ENCODE measurements at regions not wholly inside any gene's neighbourhood (a gene's known extent, or its start where the extent isn't known, plus 50 kb on each side); places are given as distances from the start of the nearest gene placed in this dataset.

DNA sequence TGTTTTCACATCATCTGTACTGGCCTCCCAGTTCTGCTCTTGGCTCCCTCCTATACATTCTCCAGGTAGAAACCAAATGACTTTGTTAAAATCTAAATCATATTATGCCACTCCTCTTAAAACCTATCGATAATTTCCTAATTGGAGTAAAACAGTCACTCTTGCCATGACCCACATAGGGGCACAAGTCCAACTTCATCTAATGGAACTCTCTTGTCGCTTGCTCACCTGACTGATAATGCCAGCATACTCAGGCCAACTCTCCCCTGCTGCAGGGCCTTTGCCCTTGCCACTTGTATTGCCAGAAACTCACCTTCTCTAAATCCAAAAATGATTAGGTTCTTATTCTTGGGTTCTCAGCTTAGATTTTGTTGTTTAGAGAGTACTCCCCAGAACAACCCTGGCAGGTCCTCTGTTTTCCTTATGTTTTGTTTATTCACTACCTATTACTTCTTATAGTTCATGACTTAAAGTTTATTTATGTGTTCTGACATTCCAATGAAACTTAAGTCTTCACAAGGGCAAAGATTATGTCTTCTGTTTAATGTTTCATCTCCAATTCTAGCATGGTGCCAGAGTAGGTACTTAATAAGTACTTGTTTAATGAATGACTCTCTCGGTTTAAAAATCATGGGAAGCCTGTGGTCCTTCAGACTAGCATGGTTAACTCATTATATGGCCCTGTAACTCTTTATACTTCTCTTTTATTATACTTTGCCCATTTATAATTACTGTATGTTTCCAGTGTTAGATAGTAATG is 345.9 kb upstream of the SMIM30 start:
- H3K4me3 ChIP-seq: no peak overlapping the region
- H3K9me3 ChIP-seq: no peaks in the 10 kb centered on the region
- intact Hi-C loops (cut with DNase I): no loop called here
- H3K9ac ChIP-seq (ENCODE audit: low read depth in 2 of 2, low read length in 2 of 2): no peak overlapping the region
- H3K27ac ChIP-seq: no peak overlapping the region
- no peaks in the 10 kb centered on the region for H3K4me1 ChIP-seq
- H3K27me3 ChIP-seq: no peaks in the 10 kb centered on the region
- no peak for DNase-seq
- no peaks in the 10 kb centered on the region for H3K36me3 ChIP-seq
- TF ChIP-seq, protein P1, sequence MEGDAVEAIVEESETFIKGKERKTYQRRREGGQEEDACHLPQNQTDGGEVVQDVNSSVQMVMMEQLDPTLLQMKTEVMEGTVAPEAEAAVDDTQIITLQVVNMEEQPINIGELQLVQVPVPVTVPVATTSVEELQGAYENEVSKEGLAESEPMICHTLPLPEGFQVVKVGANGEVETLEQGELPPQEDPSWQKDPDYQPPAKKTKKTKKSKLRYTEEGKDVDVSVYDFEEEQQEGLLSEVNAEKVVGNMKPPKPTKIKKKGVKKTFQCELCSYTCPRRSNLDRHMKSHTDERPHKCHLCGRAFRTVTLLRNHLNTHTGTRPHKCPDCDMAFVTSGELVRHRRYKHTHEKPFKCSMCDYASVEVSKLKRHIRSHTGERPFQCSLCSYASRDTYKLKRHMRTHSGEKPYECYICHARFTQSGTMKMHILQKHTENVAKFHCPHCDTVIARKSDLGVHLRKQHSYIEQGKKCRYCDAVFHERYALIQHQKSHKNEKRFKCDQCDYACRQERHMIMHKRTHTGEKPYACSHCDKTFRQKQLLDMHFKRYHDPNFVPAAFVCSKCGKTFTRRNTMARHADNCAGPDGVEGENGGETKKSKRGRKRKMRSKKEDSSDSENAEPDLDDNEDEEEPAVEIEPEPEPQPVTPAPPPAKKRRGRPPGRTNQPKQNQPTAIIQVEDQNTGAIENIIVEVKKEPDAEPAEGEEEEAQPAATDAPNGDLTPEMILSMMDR (IDR thresholded peaks at IDR 0.05): no peak

DNA sequence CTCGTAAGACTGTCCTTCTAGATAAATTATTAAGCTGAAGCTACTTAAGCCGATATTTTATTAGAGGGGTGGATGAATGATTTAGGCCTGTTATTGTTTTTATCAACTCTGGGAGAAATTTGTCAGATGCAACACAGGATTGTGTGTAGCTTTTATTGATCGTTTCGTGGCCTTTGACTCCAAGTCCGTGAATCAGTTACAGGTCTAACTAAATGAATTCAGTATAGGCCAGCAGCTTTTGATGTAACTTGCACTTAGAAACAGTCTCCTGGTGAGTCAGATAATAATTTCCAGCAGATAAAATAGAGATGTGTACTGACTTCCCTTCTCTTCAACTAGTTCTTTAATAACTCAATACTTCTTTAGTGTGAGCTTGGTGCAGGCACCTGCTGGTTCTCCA is 341.7 kb upstream of the SMIM30 start:
- H3K9me3 ChIP-seq: no peaks in the 10 kb centered on the region
- H3K4me3 ChIP-seq: no peak overlapping the region
- no peaks in the 10 kb centered on the region for H3K4me1 ChIP-seq
- H3K36me3 ChIP-seq: no peaks in the 10 kb centered on the region
- no peak overlapping the region for H3K9ac ChIP-seq (ENCODE audit: low read depth in 2 of 2, low read length in 2 of 2)
- DNase-seq: no peak
- TF ChIP-seq, protein P1 (IDR thresholded peaks at IDR 0.05): no peak
- no peak overlapping the region for H3K27ac ChIP-seq
- H3K27me3 ChIP-seq: no peaks in the 10 kb centered on the region
- intact Hi-C loops (cut with DNase I): no loop called here

DNA sequence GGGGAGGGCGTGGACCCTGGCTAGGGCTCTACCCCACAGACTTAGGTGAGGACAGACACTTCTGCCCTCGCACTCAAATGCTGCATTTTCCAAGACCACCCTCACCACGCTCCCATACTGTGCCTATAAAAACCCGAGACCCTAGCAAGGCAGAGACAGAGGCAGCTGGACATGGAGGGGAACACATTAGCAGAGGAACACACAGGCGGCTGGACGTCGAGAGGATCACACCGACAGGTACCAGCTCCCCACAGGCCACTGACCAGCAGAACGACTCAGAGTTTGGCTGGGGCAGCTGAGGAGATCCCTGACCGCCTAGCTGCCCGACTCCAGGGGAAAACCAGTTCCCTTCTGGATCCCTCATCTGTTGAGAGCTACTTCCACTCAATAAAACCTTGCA is 338.2 kb upstream of the SMIM30 start:
- Histone ChIP-seq H3K4me1 (no peaks in the 10 kb centered on the region), H3K9ac (ENCODE audit: low read depth in 2 of 2, low read length in 2 of 2) (no peak overlapping the region), H3K27ac (no peak overlapping the region), H3K36me3 (no peaks in the 10 kb centered on the region), H3K27me3 (no peaks in the 10 kb centered on the region), H3K9me3 (no peaks in the 10 kb centered on the region), H3K4me3 (no peak overlapping the region)
- intact Hi-C loops (cut with DNase I): no loop called here
- TF ChIP-seq, protein P1 (IDR thresholded peaks at IDR 0.05): no peak
- no peak for DNase-seq

DNA sequence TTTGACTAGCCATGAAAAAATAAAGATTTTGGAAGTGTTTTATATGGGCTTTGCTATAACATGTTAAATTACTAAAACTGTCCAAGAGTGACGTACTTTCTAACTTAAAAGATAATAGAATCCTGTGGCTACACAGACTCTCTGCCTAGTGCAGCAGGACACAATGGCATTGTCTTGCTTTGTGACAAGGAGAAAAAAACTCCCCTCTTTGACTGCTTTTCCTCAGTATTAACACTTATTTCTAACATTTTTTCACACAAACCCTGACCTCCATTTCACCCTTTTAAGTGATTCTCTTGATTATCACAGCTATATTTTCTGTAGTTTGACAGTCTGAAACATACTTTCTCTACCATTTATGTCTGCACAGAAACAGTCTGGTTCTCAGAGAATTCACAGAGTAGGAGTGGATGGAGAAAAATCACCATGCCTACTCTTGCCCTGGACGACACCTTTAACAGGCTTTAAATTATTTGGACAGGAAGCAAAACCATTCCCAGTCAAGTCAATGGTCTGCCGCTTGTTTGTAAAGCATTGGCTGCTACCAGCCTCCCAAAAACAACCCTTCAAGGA is 336.3 kb upstream of the SMIM30 start:
- H3K27ac ChIP-seq: no peak overlapping the region
- no peak for DNase-seq
- H3K9ac ChIP-seq (ENCODE audit: low read depth in 2 of 2, low read length in 2 of 2): no peak overlapping the region
- intact Hi-C loops (cut with DNase I): no loop called here
- H3K4me1 ChIP-seq: no peaks in the 10 kb centered on the region
- H3K9me3 ChIP-seq: no peaks in the 10 kb centered on the region
- TF ChIP-seq, protein P1 (IDR thresholded peaks at IDR 0.05): no peak
- H3K4me3 ChIP-seq: no peak overlapping the region
- no peaks in the 10 kb centered on the region for H3K36me3 ChIP-seq
- no peaks in the 10 kb centered on the region for H3K27me3 ChIP-seq

DNA sequence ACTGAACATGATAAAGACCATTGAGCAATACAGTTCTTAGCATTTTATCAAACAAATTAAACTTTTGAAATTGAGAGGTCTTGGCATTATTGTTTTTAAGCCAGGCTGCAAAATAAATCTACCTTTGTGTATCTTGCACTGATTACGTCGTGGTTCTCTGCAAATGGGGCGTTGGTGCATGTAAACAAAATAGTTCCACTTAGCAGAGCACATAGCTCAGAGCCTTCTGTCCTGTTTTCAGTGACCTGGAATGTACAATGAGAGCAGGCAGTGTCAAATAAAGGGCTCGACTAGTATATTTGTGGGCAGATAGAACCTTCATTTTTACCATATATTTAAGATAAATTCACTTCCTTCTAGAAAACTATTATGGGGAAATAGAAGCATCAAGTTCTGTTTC is 333.9 kb upstream of the SMIM30 start:
- H3K4me1 ChIP-seq: no peaks in the 10 kb centered on the region
- H3K27ac ChIP-seq: no peak overlapping the region
- no peaks in the 10 kb centered on the region for H3K9me3 ChIP-seq
- intact Hi-C loops (cut with DNase I): no loop called here
- no peaks in the 10 kb centered on the region for H3K27me3 ChIP-seq
- no peak overlapping the region for H3K9ac ChIP-seq (ENCODE audit: low read depth in 2 of 2, low read length in 2 of 2)
- no peak overlapping the region for H3K4me3 ChIP-seq
- DNase-seq: no peak
- TF ChIP-seq, protein P1 (IDR thresholded peaks at IDR 0.05): no peak
- no peaks in the 10 kb centered on the region for H3K36me3 ChIP-seq
